IMR-90 (cell line): ENCODE measurements at regions not wholly inside any gene's neighbourhood (a gene's known extent, or its start where the extent isn't known, plus 50 kb on each side); places are given as distances from the start of the nearest gene placed in this dataset.

Experiments used
- CTCF ChIP-seq: conservative IDR thresholded peaks from 2 replicates; pipeline ENCODE4 v1.5.1; 2012; ENCODE audit warnings: mild to moderate bottlenecking, low read depth, low read length, improper control_type of control experiment
- FOS ChIP-seq: fragments of 150-350 bp; IDR thresholded peaks from 2 replicates; pipeline ENCODE4 v1.6.1; 2016; ENCODE audit warnings: low read depth, low read length
- MAFK ChIP-seq: IDR thresholded peaks from 2 replicates; pipeline ENCODE4 v1.6.1; 2012; ENCODE audit warnings: low read depth, low read length, improper control_type of control experiment
- POLR2A ChIP-seq: IDR thresholded peaks from 2 replicates; pipeline ENCODE4 v1.6.1; 2012; ENCODE audit warnings: mild to moderate bottlenecking, low read depth, low read length
- RFX5 ChIP-seq: IDR thresholded peaks from 2 replicates; pipeline ENCODE4 v1.8.0; 2012; ENCODE audit warnings: low read depth, mild to moderate bottlenecking, low read length, moderate library complexity

- TF ChIP-seq RFX5 (no peak), CTCF (no peak), FOS (no peak), POLR2A (no peak), MAFK (no peak)
These were observed 308.9 kb downstream of the CEP170 start for GRCh38 chr1:242946206-242946605.
